DND-41 (cell line): ENCODE measurements at regions not wholly inside any gene's neighbourhood (a gene's known extent, or its start where the extent isn't known, plus 50 kb on each side); places are given as distances from the start of the nearest gene placed in this dataset.

Source experiments
- ATAC-seq: fragments of 200-7000 bp; cut with Tn5 transposase; 3 replicates; pipeline ENCODE4 v1.9.1; 2021; ENCODE audit warnings: low read depth; ENCODE audit not compliant: insufficient read depth
- DNase-seq: peaks from one replicate; pipeline ENCODE4 v3.0.0-alpha.2; 2020
- H2AFZ ChIP-seq: 2 replicates; pipeline ENCODE4 v1.6.0; 2012; ENCODE audit warnings: low read depth, low read length
- H3K27ac ChIP-seq: 2 replicates; pipeline ENCODE4 v1.5.1; 2012; ENCODE audit warnings: low read length, inconsistent platforms
- H3K27me3 ChIP-seq: fragments of 200-600 bp; sonication (generic); 2 replicates; pipeline ENCODE4 v1.6.0; 2012; ENCODE audit warnings: low read length, mild to moderate bottlenecking, inconsistent platforms; ENCODE audit not compliant: insufficient read depth, poor library complexity
- H3K36me3 ChIP-seq: 2 replicates; pipeline ENCODE4 v1.5.1; 2012; ENCODE audit warnings: low read length, inconsistent platforms; ENCODE audit not compliant: insufficient read depth
- H3K4me1 ChIP-seq: 2 replicates; pipeline ENCODE4 v1.5.1; 2012; ENCODE audit warnings: mild to moderate bottlenecking, low read length; ENCODE audit not compliant: insufficient read depth
- H3K4me2 ChIP-seq: 2 replicates; pipeline ENCODE4 v1.6.0; 2012; ENCODE audit warnings: mild to moderate bottlenecking, moderate library complexity, low read length, inconsistent platforms; ENCODE audit not compliant: insufficient read depth
- H3K4me3 ChIP-seq, 2 experiments: fragments of 200-600 bp in 1 of 2; shearing (Covaris generic) in 1 of 2; 2 replicates each; pipeline ENCODE4 v1.5.1; 2012 to 2016; ENCODE audit warnings: inconsistent platforms in 2 of 2, low read length in 2 of 2, mild to moderate bottlenecking in 2 of 2, low read depth in 1 of 2, moderate library complexity in 1 of 2
- H3K79me2 ChIP-seq: 2 replicates; pipeline ENCODE4 v1.6.0; 2012; ENCODE audit warnings: low read length, inconsistent platforms; ENCODE audit not compliant: insufficient read depth
- H3K9ac ChIP-seq: 2 replicates; pipeline ENCODE4 v1.6.0; 2012; ENCODE audit warnings: low read depth, mild to moderate bottlenecking, inconsistent platforms, low read length, moderate library complexity
- H3K9me3 ChIP-seq: 2 replicates; pipeline ENCODE4 v1.5.1; 2012; ENCODE audit warnings: low read length, moderate library complexity, mild to moderate bottlenecking, inconsistent platforms; ENCODE audit not compliant: insufficient read depth, severe bottlenecking
- H4K20me1 ChIP-seq: 2 replicates; pipeline ENCODE4 v1.6.0; 2012; ENCODE audit warnings: low read length; ENCODE audit not compliant: insufficient read depth
- EZH2 ChIP-seq: IDR thresholded peaks from 3 replicates; pipeline ENCODE4 v1.6.1; 2012; ENCODE audit warnings: borderline replicate concordance, low read depth, mild to moderate bottlenecking, moderate library complexity, low read length, inconsistent platforms; ENCODE audit not compliant: severe bottlenecking
- TF ChIP-seq, protein P1 (sequence below): IDR thresholded peaks from 2 replicates; pipeline ENCODE4 v1.5.1; 2012; ENCODE audit warnings: borderline replicate concordance, low read length, moderate library complexity, mild to moderate bottlenecking; ENCODE audit not compliant: poor library complexity, severe bottlenecking; ENCODE audit errors: extremely low read depth

DNA sequence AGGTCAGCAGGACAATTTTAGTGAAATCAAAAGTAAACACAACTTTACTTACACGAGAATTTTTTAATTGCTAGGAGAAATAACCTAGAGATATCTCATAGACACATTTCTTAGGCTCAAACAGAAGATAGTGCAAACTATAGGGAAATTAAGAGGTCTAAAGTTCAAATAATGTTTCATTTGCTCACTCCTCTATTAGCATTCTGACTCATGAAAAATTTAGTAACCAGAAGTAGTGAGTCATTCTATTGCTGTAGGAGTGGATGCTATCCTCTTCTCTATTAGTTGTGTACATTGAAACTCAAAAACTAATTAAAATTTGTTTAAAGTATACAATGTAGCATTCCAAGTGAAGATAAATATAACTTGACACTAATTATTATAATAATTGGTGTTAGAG is 908.3 kb upstream of the TMEFF2 start:
- Histone ChIP-seq H3K36me3 (no peaks in the 10 kb centered on the region), H2AFZ (no peak overlapping the region), H3K27me3 (no peaks in the 10 kb centered on the region), H4K20me1 (no peaks in the 10 kb centered on the region), H3K4me2 (no peak overlapping the region), H3K9ac (no peak overlapping the region), H3K4me1 (no peaks in the 10 kb centered on the region), H3K27ac (no peak overlapping the region), H3K4me3 (no peak overlapping the region), H3K9me3 (no peaks in the 10 kb centered on the region), H3K79me2 (no peaks in the 10 kb centered on the region)
- no peak for ATAC-seq
- TF ChIP-seq, protein P1, sequence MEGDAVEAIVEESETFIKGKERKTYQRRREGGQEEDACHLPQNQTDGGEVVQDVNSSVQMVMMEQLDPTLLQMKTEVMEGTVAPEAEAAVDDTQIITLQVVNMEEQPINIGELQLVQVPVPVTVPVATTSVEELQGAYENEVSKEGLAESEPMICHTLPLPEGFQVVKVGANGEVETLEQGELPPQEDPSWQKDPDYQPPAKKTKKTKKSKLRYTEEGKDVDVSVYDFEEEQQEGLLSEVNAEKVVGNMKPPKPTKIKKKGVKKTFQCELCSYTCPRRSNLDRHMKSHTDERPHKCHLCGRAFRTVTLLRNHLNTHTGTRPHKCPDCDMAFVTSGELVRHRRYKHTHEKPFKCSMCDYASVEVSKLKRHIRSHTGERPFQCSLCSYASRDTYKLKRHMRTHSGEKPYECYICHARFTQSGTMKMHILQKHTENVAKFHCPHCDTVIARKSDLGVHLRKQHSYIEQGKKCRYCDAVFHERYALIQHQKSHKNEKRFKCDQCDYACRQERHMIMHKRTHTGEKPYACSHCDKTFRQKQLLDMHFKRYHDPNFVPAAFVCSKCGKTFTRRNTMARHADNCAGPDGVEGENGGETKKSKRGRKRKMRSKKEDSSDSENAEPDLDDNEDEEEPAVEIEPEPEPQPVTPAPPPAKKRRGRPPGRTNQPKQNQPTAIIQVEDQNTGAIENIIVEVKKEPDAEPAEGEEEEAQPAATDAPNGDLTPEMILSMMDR, result no peak
- no peak for TF ChIP-seq EZH2
- DNase-seq, result no peak

DNA sequence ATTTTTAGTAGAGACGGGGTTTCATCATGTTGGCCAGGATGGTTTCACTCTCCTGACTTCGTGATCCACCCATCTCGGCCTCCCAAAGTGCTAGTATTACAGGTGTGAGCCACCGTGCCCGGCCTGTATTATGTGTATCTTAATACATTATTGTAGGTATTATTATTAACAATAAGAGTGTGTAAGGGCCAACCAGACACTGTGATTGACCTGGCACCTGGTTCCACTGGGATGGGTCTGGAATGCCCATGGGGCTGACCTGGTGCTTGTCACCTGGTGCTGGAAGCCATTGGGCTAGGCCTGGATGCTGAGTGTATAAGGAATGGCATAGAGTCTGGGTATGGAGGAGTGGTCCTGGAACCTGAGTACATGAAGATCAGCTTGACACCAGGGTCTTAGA is 906.9 kb upstream of the TMEFF2 start:
- Histone ChIP-seq H3K79me2 (no peaks in the 10 kb centered on the region), H3K36me3 (no peaks in the 10 kb centered on the region), H3K4me2 (no peak overlapping the region), H3K27me3 (no peaks in the 10 kb centered on the region), H3K9ac (no peak overlapping the region), H3K27ac (no peak overlapping the region), H3K4me3 (no peak overlapping the region), H4K20me1 (no peaks in the 10 kb centered on the region), H3K9me3 (no peaks in the 10 kb centered on the region), H2AFZ (no peak overlapping the region), H3K4me1 (no peaks in the 10 kb centered on the region)
- no peak for DNase-seq
- no peak for ATAC-seq
- TF ChIP-seq EZH2, result no peak
- TF ChIP-seq, protein P1, result no peak

DNA sequence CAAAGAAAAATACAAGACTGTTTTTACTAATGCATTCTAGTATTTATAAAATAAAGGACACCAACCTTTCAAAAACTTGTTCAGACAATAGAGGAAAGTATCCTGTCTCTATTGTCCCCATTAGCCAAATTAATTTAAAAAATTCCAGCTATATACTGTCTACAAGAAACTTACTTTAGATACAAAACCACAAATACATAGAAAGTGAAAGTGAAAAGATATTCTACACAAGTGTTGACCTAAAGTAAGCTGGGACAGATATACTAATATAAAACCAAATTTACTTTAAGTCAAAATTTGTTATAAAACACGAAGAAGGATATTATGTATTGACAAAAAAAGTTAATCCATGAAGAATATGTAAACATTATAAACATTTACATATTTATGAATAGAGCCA is 893.3 kb upstream of the TMEFF2 start:
- Histone ChIP-seq H3K27ac (no peak overlapping the region), H3K4me2 (peak overlapping the region; percentile 36; the same call in 1 of the 2 replicates), H3K36me3 (no peaks in the 10 kb centered on the region), H3K79me2 (no peaks in the 10 kb centered on the region), H4K20me1 (no peaks in the 10 kb centered on the region), H3K9me3 (no peaks in the 10 kb centered on the region), H2AFZ (peak overlapping the region; percentile 49; the same call in 1 of the 2 replicates), H3K9ac (no peak overlapping the region), H3K27me3 (no peaks in the 10 kb centered on the region), H3K4me1 (peaks cover 7% of the 10 kb centered on the region; the same call in 1 of the 2 replicates), H3K4me3 (no peak overlapping the region)
- TF ChIP-seq, protein P1, result no peak
- TF ChIP-seq EZH2, result no peak
- DNase-seq, result no peak
- ATAC-seq, result peak; percentile 69

DNA sequence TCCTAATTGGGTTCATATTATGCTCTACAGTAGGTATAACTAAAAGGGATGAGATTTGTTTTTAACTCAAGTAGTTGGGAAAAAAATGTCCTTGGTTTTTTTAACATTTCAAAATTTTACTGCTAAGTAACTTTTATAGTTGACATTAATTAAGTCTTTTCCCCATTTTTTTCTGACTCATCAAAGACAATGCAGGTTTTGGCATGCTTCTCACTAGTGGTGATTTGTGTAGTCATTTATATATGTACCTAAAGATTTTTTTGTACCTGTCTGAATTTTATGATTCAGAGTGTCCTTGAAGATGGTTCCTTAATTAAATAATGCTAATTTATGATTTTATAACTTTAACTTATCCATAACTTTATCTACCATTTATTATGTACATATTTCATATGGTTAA is 882.3 kb upstream of the TMEFF2 start:
- Histone ChIP-seq H3K9me3 (no peaks in the 10 kb centered on the region), H3K4me1 (no peaks in the 10 kb centered on the region), H3K9ac (no peak overlapping the region), H3K4me2 (no peak overlapping the region), H3K27me3 (no peaks in the 10 kb centered on the region), H4K20me1 (no peaks in the 10 kb centered on the region), H2AFZ (no peak overlapping the region), H3K36me3 (no peaks in the 10 kb centered on the region), H3K27ac (no peak overlapping the region), H3K79me2 (no peaks in the 10 kb centered on the region), H3K4me3 (no peak overlapping the region)
- ATAC-seq (no peak), DNase-seq (no peak)
- TF ChIP-seq, protein P1, result no peak
- TF ChIP-seq EZH2, result no peak
